ENCODE measurements at regions not wholly inside any gene's neighbourhood (a gene's known extent, or its start where the extent isn't known, plus 50 kb on each side); places are given as distances from the start of the nearest gene placed in this dataset.
"Not testable (repeated sequence)": the region's sequence is repeated elsewhere in the genome, so short reads cannot be mapped to it uniquely, and the experiment has no call there.

DNA sequence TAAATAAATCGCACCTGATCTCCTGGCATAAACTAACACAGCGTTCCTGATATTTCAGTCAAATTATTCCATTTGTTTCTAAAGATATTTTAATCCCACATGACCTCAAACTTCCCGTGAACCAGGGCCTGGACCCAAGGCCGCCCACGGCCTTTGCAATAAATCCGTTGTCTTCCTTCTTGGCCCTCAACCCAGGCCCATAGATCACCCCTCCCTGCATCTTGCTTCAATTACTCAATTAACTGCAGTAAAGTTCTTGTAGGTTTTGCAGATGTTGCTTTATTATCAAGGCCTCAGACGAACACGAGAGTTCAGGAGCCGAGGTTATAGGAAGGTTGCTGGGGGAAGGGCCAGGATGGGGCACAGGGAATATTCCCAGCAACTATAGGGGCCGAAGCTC, 249.4 kb downstream of the RAB11FIP2 start:
- no peak for DNase-seq

DNA sequence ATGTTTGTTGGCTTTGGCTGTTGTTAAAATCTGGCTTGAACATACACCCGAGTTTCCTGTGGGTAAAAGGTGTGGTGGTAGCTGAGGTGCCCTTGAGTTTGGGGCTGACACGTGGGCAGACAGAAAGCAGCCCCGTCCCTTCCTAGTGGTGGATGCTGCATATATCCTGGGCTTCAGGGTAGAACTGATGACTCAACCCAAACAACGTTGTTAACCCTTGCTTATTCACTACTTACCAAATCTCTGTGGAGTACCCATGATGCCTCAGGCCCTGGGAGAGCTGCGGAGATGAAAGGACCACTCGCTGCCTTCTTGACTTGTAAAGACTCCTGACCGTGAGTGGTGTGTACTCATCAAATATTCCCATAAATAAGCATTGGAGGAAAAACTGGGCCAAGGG, 245.1 kb downstream of the RAB11FIP2 start:
- no peak for DNase-seq

DNA sequence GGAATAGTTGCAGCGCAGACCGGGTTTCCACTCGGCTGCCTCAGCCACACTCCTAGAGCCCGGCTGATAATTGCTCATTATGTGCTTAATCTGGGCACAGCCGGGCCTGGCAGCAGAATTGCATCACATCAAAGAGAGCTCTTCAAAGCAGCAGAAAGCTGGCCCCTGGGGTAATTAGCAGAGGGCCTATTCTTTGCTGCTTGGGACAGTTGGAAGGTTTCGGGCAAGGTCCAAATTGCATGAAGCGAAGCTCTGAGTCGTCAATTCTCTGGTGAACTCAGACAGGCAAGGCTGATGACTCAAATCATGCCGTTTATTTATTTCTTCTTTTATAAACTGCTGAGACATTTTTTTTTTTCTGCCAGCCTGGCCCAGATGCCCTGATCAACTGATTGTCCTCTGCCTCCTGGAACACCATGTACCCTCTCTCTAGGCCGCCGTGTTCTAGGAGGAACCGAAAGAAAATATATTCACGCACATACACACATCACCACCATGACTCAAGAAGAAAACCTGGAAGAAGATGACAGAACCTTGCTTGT, 242.2 kb downstream of the RAB11FIP2 start:
- DNase-seq: no peak

DNA sequence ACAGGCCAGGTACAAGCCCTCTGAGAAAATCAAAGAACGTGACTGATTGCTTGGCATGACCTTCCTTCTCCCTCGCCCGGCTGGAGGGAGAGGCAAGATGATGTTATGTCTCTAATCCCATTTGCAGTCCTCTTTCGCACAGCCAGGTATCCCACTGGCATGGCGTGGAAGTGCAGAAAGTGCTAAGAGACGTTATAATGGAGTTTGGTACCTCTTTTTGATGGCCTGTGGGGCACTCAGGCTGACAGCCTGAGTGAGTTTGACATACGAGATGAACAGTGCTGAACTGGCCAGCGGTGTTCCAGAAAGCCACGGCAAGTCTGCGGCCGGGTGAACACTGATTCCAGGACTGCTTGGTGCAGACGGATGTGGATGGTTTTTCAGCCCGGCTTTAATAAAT, 241.6 kb downstream of the RAB11FIP2 start:
- no peak for DNase-seq

DNA sequence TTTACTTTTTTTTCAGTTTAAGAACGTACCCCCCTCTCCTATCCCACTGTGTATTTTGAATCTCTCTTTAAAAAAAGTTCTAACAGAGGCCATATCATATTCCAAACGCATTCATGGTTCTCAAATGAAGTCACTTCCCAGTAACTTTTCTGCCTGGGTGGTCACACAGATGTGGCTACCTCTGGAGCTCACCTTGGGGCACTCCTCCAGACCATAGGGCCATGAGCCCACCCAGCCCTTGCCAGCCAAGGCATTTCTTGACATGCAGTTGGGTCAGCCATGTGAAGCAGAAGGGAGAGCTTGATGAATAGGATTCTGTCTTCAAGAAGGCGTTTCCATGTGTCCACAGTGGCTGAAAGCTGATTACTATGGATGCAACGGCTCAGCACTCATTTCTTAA, 239.3 kb downstream of the RAB11FIP2 start:
- no peak for DNase-seq

DNA sequence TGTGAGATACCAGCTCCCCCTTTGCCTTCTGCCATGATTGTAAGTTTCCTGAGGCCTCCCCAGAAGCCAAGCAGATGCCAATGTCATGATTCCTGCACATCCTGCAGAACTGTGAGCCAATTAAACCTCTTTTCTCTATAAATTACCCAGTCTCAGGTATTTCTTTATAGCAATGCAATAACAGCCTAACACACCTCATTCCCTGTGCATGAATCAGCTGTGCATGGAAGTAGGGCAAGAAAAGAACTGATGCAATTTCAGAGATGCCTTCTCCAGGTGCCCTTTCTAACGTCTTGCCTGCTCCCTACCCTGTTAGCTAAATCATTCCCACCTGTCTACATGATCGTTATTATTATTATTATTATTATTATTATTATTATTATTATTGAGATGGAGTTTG, 230.9 kb downstream of the RAB11FIP2 start:
- DNase-seq: not testable (repeated sequence)

DNA sequence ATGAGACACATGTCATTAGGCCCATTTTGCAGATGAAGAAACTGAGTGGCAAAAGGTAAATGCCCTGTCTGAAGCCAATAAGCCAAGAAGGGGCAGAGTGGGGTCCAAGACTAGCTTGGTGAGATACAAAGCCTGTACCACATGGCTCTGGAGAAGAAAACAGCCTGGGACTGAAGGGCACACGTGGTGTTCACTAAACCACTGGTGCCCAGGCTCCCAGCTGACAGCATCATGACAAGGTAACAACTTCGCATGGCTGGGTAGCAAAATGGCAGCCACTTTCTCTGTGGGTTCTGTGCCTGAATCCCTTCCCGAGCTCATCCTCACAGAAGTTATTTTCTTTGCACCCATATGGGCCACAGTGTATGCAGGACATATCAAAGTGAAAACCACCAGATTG, 229.6 kb downstream of the RAB11FIP2 start:
- no peak for DNase-seq

DNA sequence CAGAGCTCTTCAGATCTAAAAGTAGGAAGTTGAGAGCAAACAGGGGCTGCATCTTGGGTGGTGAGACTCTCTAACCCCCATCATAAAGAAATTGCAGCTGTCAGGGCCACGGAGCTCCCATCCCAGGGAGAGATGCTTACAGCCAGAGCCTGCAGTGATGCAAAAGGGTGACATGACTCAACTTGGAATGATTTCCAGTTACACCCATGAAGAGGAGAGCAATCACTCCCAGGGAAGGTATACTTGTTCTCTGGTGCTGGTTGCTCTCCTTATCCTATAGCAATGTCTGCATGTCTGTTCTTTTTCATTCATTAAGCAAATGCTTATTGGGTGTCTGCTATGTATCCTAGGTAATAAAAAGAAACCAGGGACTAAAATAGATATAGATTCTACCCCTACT, 228.0 kb downstream of the RAB11FIP2 start:
- no peak for DNase-seq

DNA sequence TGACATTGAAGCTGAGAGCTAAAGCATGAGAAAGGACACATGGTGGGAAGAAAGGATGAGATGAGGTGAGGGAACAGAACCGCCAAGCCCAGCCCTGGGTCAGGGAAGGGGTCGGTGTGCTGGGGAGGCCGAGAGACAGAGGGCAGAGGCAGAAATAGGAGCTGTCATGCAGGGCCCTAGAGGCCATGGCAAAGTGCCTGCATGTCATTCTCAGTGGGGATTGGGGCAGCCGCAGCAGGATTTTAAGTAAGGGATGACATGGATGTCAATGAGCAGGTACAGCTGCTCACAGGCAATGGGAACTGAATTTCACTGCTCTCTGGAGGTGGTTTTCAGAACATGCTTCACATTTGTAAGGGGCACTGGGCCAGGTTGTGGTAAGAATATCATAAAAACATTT, 227.4 kb downstream of the RAB11FIP2 start:
- no peak for DNase-seq

DNA sequence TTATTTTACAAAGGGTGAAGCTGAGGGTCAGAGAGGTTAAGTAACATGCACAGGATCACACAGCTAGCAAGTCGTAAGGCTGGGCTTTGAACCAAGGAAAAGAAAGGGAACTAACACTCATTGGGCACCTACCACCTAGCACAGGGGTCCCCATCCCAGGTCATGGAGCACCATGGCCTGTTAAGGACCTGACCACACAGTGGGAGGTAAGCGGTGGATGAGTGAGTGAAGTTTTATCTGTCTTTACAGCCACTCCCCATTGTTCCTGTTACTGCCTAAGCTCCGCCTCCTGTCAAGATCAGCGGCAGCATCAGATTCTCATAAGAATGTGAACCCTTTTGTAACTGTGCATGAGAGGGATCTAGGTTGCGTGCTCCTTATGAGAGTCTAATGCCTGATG, 222.8 kb downstream of the RAB11FIP2 start:
- no peak for DNase-seq

DNA sequence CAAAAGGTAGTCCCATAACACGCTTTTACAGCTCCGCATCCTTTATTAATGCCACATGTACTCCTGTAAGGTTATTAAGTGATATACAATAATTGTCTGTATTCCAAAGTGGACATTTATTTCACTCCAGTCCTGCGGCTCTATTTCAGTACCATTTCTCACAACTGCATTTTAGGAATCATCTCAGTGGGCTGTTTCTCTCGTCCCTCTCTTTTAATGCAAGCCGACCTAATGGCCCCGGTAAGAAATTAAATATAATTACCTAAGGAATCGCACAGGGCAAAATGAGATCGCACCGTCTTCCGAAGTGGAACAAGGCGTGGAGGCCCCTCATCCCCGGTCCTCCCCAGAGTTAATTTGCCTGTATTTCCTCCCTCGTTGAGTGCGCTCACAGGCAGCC, 216.5 kb downstream of the RAB11FIP2 start:
- DNase-seq: no peak

DNA sequence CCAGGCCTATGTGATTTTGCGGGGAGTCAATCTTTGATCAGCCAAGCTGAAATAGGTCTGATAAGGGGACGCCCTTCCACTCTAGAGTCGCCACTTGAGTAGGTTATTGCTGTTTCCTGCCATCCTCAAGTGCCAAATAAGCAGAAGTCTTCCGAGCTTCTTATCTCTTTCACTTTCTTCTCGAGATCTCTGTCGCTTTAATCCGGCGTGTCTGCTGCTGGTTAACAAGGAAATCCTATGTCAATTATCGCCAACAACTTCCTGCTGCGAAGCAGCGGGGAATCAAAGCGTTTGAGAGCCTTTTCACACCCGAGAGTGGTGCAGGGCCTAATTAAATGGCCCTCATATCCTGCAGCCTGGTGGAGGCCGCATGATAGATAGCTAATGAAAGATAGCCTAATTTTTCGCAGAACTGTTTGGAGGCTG, 215.9 kb downstream of the RAB11FIP2 start:
- DNase-seq: no peak

DNA sequence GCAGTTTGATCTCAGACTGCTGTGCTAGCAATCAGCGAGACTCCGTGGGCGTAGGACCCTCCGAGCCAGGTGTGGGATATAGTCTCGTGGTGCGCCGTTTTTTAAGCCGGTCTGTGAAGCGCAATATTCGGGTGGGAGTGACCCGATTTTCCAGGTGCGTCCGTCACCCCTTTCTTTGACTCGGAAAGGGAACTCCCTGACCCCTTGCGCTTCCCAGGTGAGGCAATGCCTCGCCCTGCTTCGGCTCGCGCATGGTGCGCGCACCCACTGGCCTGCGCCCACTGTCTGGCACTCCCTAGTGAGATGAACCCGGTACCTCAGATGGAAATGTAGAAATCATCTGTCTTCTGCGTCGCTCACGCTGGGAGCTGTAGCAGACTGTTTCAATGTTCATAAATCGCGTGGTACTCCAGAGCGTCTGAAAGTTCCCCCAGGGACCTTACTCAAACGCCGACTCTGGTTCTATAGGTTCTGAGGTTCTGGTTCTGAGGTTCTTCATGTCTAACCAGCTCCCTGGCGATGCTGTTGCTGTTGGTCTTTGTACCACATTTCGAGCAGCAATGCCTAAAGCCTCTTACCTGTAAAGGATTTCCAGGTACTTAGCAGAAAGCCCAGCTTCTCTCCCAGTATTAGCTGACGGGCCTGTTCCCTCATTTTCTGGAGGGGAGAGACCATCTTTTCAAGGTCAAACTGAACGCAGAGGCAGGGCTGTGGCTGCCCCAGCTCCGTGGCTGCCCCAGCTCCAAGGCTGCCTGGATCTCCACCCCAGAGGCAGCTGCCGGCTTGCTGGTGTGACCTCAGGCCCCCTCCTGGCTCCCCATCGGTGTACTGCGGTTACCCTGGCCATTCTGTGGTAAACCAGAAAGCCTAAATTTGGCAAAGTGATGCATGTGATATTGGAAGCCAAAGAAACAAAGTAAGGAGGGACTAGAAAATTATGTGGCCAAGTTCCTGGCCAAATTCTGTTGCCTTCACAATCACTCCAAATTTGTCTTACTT, 207.9 kb downstream of the RAB11FIP2 start:
- DNase-seq: not testable (repeated sequence)

DNA sequence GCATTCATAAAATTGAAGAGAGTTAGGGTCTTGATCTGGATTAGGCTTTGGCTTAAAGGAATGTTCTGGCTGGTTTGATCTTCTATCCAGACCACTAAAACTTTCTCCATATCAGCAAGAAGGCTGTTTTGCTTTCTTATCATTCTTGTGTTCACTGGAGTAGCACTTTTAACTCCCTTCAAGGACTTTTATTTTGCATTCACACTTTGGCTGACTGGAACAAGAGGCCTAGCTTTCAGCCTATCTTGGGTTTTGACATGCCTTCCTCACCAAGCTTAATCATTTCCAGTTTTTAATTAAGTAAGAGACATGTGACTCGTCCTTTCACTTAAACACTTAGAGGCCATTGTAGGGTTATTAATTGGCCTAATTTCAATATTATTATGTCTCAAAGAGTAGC, 190.3 kb downstream of the RAB11FIP2 start:
- DNase-seq: not testable (repeated sequence)

DNA sequence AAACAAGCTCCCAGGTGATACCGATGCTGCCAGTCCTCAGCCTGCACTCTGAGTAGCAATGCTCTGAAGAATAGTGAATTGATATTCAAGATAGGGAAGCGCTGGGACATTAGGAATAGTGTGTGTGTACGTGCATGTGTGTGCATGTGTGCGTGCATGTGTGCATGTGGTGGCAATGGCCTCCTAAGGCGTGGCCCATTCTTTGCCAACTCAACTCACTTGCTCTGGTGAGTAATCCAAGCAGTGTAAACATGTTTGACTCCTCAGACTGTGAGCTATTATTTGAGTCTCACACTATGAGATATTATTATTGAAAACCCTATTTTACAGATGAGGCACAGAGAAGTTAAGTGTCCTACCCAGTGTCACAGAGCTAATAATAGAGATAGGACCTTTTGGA, 186.6 kb downstream of the RAB11FIP2 start:
- DNase-seq: no peak

DNA sequence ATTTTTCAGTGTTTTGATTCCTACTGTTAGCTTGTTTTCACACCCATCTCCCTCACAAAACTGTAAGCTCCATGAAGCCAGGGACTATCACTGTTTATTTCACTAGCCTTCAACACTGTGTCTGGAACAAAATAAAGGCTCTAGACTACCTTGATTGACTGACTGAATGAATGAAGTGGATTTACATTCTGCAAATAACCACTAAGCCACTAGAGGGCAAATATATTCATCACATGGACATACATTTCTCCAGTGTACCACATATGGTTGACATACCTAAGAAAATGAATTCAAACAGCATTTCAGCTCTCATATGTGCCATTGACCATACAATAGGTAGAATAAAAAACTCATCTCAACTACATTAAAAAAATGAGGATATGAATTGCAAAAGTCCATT, 185.9 kb downstream of the RAB11FIP2 start:
- peak; percentile 18 for DNase-seq

DNA sequence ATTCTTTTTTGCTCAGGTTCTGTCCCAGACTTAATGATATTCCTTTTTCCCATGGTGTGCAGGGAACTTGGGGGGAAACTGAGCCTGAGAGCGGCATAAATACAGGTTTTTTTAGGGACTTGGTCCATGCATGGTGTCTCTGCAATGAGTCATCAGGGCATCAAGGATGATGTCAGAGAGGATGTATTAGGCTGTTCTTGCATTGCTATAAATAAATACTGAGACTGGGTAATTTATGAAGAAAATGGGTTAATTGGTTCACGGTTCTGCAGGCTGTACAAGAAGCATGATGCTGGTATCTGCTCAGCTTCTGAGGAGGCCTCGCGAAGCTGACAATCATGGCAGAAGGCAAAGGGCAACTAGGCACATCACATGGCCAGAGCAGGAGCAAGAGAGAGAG, 185.4 kb downstream of the RAB11FIP2 start:
- DNase-seq: no peak

DNA sequence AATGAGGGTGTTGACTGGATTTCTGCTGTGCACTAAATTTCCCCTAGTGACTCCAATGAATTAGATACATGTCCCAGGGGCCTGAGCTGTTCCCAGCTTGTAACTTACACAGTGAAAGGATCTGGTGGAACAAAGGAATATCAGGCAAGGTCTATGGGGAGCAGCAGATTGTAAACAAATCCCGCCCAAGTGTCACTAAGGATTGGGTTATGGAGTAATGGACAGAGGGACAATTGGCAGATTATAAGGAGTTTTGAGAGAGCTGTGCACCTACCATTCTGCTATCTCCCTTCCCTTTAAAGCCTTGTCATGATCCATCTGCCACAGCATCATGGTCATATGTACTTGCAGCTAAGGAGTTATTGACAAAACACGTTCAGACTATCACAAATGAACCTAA, 183.0 kb downstream of the RAB11FIP2 start:
- no peak for DNase-seq

DNA sequence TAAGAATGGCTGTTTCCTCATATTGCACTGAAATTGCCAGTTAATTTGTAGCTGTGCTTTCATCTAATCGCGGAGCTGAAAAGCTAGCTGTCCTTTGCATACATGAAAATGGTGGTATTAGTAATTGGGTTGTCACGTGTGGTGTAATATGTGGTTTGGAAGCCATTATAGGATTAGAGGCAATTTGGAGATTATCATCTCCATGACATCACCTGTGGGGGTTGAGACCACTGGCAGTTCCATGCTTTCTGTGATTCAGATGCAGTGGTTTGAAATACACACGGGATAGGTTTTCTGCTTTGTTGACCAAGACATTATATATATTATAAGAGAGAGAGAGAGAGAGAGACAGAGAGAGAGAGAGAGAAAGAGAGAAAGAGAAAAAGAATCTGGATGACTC, 180.8 kb downstream of the RAB11FIP2 start:
- no peak for DNase-seq

DNA sequence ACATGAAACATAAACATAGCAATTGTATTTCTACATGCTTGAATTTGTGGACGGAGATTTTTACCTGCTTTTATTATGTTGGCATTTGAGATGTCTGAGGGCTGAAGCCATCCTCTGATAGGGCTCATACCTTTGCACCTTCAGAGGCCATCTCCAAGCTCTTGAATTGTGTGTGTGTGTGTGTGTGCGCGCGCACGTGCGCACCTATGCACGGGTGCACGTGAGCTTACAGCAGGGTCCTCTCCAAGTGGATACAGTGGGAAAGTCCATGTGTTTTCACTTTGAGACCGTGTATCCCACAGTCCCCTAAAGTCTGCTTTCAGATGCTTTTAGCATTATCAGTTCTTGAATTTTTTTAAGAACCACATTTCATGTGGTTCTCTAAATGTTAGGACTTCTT, 178.6 kb downstream of the RAB11FIP2 start:
- DNase-seq: no peak

DNA sequence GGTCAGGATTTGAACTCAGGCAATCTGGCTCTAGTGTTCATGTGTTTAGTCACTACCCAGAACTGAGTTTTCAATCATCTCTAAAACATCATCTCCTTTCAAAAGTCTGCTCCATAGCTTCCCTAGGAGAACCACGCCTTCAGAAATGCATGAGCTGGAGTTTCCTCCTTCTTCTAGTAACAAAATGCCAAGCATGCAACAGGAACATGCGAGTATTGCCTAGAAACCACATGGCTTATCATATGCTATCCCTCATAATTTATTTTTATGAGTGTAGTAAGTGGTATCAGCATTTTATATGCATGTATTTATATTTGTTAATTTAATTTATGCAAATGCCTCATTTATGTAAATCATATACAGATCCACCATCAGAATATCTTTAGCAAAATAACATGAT, 170.9 kb downstream of the RAB11FIP2 start:
- DNase-seq: no peak

DNA sequence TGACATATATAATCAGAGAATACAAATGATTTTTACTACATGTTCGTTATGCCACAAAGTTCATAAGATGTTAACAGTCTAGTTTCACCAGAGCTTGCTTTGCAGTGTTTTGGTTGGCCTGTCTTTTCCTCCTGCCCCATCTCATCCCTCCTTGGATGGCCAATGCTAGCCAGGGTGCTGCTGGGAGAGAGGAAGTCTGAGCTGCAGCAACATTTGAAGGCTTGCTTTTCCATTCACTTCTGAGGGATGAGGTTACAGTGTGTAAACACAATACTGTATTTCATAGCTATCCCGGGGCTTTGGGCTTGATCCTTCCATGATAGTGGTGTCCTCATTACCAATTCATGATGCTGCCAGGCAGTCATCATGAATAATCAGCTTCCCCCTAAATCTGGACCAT, 170.5 kb downstream of the RAB11FIP2 start:
- no peak for DNase-seq

DNA sequence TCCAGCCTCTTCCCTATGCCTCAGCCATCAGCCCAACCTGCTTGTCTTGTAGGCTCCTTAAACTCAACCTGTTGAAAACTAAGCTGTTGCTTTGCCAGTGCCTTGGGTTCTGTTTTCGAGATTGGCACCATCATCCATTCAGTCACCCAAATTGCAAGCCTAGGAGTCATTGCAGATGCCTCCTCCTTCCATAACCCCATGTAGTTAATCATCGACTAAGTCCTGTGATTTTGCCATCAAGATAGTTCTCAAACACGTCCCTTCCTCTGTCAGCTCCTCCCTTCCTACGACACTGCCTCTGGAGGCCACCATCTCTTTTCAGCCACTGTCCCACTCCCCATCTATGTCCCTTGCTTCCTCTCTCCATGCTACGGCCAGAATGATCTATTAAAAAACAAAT, 168.1 kb downstream of the RAB11FIP2 start:
- DNase-seq: no peak

DNA sequence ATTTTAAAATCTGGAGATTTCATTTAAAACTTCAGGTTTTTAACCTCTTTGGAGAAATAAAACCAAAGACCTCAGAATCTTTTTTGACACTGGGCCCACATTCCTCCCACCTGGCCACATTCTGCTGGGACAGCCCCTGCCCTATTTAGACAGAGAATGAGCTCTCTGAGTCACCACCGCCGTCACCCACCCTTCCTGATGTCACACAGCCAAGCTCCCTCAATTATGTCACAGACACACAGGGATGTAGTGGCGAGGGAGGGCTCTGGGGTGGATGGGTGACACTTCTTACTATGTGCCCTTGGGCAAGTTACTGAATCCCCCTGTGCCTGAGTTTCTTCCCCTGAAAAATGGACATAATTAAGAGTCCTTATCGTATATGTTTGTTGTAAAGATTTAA, 162.6 kb downstream of the RAB11FIP2 start:
- DNase-seq: no peak

DNA sequence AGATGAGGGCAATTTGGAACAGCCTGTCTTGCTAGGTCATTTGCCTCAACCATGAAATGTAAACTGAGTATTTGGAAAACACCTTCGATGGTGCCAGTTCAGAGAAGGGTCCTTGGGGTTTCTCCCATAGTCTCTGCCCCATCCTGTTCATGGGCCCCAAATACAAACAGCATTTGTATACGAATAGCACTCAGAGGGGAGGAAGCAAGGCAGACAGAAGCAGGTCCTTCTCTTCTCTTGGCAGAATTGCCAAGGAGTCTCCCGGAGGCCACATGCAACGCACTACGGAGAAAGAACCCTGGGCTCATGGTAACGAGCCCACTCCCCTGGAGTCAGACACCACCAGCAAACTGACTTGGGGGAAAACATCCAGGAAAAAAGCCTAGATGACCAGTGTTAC, 162.1 kb downstream of the RAB11FIP2 start:
- DNase-seq: no peak
